SU-DHL-6 (cell line): ENCODE measurements at regions not wholly inside any gene's neighbourhood (a gene's known extent, or its start where the extent isn't known, plus 50 kb on each side); places are given as distances from the start of the nearest gene placed in this dataset.

Experiments used
- H2AFZ ChIP-seq: fragments of 200-600 bp; sonication (generic); 2 replicates; pipeline ENCODE4 v1.6.1; 2014; ENCODE audit warnings: low read depth, mild to moderate bottlenecking, moderate library complexity, mixed read lengths, antibody characterized with exemption, low read length; ENCODE audit not compliant: severe bottlenecking
- H3F3A ChIP-seq: fragments of 200-600 bp; shearing (Covaris generic); 2 replicates; pipeline ENCODE4 v1.6.0; 2016; ENCODE audit warnings: antibody characterized with exemption, mild to moderate bottlenecking; ENCODE audit not compliant: insufficient read depth
- H3K27ac ChIP-seq: fragments of 200-600 bp; sonication (generic); 2 replicates; pipeline ENCODE4 v1.5.1; 2016; ENCODE audit warnings: low read depth, mild to moderate bottlenecking, low read length, moderate library complexity, mixed read lengths
- H3K27me3 ChIP-seq: fragments of 200-600 bp; sonication (generic), shearing (Covaris generic); 2 replicates; pipeline ENCODE4 v1.6.0; 2014; ENCODE audit warnings: mild to moderate bottlenecking, low read length
- H3K36me3 ChIP-seq: fragments of 200-600 bp; sonication (generic); 2 replicates; pipeline ENCODE4 v1.6.1; 2014; ENCODE audit warnings: mild to moderate bottlenecking, low read length, mixed read lengths
- H3K4me2 ChIP-seq: fragments of 300-600, 200-600 bp; shearing (Covaris generic), sonication (generic); 2 replicates; pipeline ENCODE4 v1.6.0; 2014; ENCODE audit warnings: low read length, low read depth, mild to moderate bottlenecking; ENCODE audit not compliant: poor library complexity, severe bottlenecking
- H3K4me3 ChIP-seq: fragments of 200-600 bp; sonication (generic); 2 replicates; pipeline ENCODE4 v1.5.1; 2014; ENCODE audit warnings: antibody characterized with exemption, low read length, mild to moderate bottlenecking, mixed read lengths; ENCODE audit not compliant: insufficient read depth, poor library complexity, severe bottlenecking
- H3K79me2 ChIP-seq: fragments of 200-600 bp; sonication (generic); 2 replicates; pipeline ENCODE4 v1.6.1; 2014; ENCODE audit warnings: mild to moderate bottlenecking, low read length, moderate library complexity; ENCODE audit not compliant: insufficient read depth
- H3K9ac ChIP-seq: fragments of 200-600 bp; sonication (generic); 2 replicates; pipeline ENCODE4 v1.7.0; 2014; ENCODE audit warnings: mild to moderate bottlenecking, low read length
- H3K9me2 ChIP-seq: fragments of 200-600 bp; sonication (generic); replicated peaks from 2 replicates; pipeline ENCODE4 v1.6.1; 2014; ENCODE audit warnings: low read length; ENCODE audit not compliant: insufficient read depth
- H3K9me3 ChIP-seq: fragments of 200-600 bp; sonication (generic); 2 replicates; pipeline ENCODE4 v1.6.1; 2014; ENCODE audit warnings: low read length, mixed read lengths; ENCODE audit not compliant: insufficient read depth
- H4K20me1 ChIP-seq: fragments of 200-600 bp; sonication (generic); 2 replicates; pipeline ENCODE4 v1.6.1; 2014; ENCODE audit warnings: low read depth, mild to moderate bottlenecking, antibody characterized with exemption, low read length, moderate library complexity, mixed read lengths
- CTCF ChIP-seq: fragments of 200-600 bp; sonication (generic); IDR thresholded peaks from one replicate; pipeline ENCODE4 v1.5.1; 2017; ENCODE audit warnings: antibody characterized with exemption, mild to moderate bottlenecking, low read length, moderate library complexity; ENCODE audit not compliant: insufficient read depth, poor library complexity, severe bottlenecking
- EZH2phosphoT487 ChIP-seq: fragments of 200-600 bp; sonication (generic), shearing (Covaris generic); conservative IDR thresholded peaks from 2 replicates; pipeline ENCODE4 v1.6.1; 2018; ENCODE audit warnings: mild to moderate bottlenecking, antibody characterized with exemption, low read length, moderate library complexity, mixed read lengths

DNA sequence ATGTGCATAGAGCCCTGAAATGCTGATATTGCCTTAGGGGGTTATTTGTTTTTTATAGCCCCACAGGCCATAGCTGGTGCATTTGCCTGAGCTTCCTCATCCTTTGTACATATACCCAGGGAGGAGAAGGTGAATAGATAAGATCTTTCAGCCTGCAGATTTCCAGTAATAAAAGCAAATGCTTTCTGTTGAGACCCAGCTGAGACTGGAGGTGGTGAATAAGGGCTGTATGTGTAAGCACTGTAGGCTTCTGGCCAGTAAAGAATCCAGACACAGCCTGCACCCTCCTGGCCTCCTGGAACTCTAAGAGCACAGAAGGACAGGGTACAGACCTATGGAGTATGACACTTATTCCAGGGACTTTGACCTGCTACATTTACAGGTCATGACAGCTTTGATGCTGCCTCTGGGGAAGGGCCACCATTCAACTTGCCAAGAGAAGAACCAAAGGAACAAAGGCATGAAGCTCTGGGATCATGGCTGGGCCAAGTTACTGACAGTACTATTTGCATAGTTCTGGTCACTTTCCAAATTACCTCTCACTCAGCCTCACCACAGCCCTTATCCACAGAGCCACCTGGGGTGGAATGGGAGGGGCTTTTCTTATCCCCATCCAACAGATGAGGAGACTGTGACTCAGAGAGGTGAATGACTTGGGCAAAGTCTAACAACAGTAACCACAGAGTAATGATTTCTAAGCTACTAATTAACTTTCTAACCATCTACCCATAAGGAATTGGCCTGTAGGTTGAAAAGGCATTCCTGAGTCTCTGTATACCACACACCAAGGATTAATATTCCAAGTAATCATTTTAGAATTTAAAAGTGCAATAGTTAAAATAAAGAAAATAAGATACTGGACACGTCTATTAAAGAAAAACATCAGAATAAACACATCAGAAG lies 604.5 kb upstream of the KLF4 start:
- no peak for TF ChIP-seq EZH2phosphoT487
- TF ChIP-seq CTCF, result no peak
- no peaks in the 10 kb centered on the region for H3K27me3 ChIP-seq
- no peaks in the 10 kb centered on the region for H3K9me3 ChIP-seq
- no peaks in the 10 kb centered on the region for H3K79me2 ChIP-seq
- no peak overlapping the region for H3K4me3 ChIP-seq
- H3K36me3 ChIP-seq, result no peaks in the 10 kb centered on the region
- H2AFZ ChIP-seq, result no peak overlapping the region
- H3F3A ChIP-seq, result no peaks in the 10 kb centered on the region
- no peaks in the 10 kb centered on the region for H4K20me1 ChIP-seq
- H3K27ac ChIP-seq, result no peak overlapping the region
- no peak overlapping the region for H3K9ac ChIP-seq
- no peaks in the 10 kb centered on the region for H3K9me2 ChIP-seq
- H3K4me2 ChIP-seq, result no peak overlapping the region

GRCh38 chr9:108088916-108089315 lies 599.3 kb upstream of the KLF4 start:
- no peak overlapping the region for H3K27ac ChIP-seq

GRCh38 chr9:108087781-108088180 lies 598.2 kb upstream of the KLF4 start:
- no peaks in the 10 kb centered on the region for H3F3A ChIP-seq
- no peaks in the 10 kb centered on the region for H3K9me3 ChIP-seq
- no peak overlapping the region for H3K9ac ChIP-seq
- no peak overlapping the region for H3K4me3 ChIP-seq
- no peaks in the 10 kb centered on the region for H3K79me2 ChIP-seq
- H3K9me2 ChIP-seq, result no peaks in the 10 kb centered on the region
- no peaks in the 10 kb centered on the region for H4K20me1 ChIP-seq
- no peak overlapping the region for H2AFZ ChIP-seq
- H3K27me3 ChIP-seq, result no peaks in the 10 kb centered on the region
- H3K4me2 ChIP-seq, result no peak overlapping the region
- H3K27ac ChIP-seq, result no peak overlapping the region
- no peaks in the 10 kb centered on the region for H3K36me3 ChIP-seq
- TF ChIP-seq EZH2phosphoT487, result no peak
- TF ChIP-seq CTCF, result no peak

More at GRCh38 chr9:108088916-108089315, 599.3 kb upstream of the KLF4 start:
- H3K9ac ChIP-seq, result no peak overlapping the region
- no peaks in the 10 kb centered on the region for H3K79me2 ChIP-seq
- H3K9me2 ChIP-seq, result no peaks in the 10 kb centered on the region
- no peaks in the 10 kb centered on the region for H4K20me1 ChIP-seq
- no peaks in the 10 kb centered on the region for H3K27me3 ChIP-seq
- no peaks in the 10 kb centered on the region for H3K36me3 ChIP-seq
- H2AFZ ChIP-seq, result no peak overlapping the region
- no peaks in the 10 kb centered on the region for H3F3A ChIP-seq
- H3K4me2 ChIP-seq, result no peak overlapping the region
- no peaks in the 10 kb centered on the region for H3K9me3 ChIP-seq
- TF ChIP-seq EZH2phosphoT487 (no peak), CTCF (no peak)
- no peak overlapping the region for H3K4me3 ChIP-seq
